SIG-M5 (cell line): ENCODE measurements at regions not wholly inside any gene's neighbourhood (a gene's known extent, or its start where the extent isn't known, plus 50 kb on each side); places are given as distances from the start of the nearest gene placed in this dataset.

ENCODE experiments used
- DNase-seq: peaks from one replicate; lab custom pipeline; 2025; lab: John Stamatoyannopoulos, UW

DNA sequence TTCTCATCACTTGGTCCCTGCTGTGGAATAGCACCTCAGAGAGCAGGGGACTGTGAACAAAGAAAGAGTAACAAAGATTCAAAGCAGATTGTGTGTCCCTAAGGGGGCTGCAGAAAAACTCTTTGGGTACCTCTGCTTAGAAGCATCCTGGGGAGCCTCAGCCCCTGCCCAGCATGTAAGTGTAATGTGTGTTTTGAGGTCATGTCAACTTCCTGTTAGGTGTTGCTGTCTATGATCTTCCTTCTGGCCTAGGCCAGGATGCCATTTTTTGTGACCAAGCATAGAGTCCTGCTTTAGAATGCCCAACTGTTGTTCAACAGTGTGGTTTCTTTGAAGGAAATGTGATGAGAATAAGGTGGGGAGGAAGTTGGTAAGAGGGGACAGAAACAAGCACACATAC, 77.1 kb upstream of the BCL6 start:
- DNase-seq: no peak

DNA sequence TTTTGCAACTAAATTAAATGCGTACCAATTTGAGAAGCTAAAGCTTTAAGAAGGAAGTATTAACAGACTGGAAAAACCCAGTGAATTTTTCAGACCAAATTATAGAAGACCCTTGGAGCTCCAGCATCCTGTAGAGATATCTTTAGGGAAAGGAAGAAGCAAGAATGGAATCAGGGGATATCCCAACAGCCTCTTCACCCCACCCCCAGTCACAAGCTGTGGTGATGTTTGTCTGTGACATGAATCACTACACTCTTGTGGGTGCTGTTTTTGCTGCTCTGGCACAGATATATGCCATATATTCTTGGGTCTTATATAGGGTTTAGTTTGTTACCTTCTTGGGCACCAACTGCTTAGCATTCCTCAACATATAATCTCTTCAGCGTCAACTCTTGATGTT, 78.5 kb upstream of the BCL6 start:
- DNase-seq: no peak

DNA sequence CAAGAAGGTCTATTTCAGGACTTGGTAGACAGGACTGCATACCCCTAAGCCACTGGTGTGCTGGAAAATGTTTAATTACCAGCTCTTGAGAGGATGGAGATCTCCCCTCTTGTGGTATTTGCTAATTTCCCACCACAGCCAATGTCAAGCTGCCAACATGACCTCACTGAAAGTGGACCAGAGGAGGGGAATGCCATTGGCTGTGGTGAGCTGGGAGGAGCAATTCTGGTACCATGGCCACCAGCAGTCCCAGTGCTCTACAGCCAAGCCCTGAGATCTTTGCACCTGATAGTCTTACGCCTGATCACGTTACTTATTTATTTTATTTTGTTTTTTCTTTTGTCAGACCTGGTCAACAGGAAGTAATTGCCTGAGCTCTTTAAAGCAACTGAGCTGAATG, 82.5 kb upstream of the BCL6 start:
- no peak for DNase-seq

DNA sequence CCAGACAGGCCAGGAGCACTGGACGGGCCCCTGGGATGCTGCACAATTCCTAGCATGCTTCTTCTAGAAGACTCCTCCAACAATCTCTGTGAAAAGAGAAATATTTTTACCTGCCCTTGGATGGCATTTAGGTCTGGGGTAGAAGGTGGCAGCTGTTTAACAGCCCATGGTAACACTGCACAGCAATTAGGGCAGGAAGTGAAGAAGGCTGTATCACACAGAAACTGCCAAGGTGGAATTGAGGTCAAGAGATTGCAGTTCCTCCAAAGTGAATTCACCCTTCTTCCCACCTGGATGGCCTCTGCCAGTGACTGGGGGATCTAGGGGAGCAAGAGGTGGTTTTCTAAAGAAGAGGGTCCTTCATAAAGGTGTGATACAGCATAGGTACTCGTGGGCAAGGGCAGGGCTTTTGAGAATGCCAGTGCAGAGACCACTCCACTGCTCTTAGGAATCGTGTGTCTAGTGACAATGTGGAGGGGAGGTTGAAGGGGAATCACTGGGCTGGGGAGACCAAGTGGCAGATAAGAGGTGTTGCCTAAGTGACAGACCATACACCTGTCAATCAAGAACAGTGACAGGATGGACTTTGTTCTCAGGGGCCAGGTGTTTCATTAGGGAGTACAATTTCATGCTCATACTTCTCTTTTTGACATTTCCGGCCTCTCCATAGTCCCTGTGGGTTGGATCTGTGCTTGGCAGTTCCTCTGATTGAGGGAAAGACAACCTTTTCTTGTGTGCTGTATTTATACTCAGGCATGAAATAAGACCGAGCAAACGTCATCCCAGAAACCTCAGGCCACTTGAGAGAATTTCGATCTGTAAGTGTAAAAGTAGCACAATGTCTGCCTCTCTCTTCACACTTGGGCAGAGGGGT, 83.5 kb upstream of the BCL6 start:
- no peak for DNase-seq

DNA sequence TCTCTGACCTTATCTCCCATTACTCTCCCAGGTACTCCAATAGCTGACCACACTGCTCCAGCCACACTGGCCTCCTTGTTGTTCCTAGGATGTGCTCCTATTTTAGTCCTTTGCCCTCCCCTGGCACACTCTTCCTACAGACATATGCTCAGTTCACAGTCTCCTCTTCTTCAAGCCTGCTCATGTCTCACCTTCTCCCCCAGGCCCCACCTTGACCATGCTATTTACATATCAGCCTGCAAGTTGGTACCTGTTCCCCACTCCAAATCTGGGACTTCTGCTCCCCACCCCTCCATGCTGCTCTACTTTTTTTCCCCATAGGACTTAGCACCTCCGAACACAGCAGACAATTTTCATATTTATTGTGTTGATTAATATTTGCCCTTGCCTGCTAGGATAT, 84.9 kb upstream of the BCL6 start:
- DNase-seq: no peak

DNA sequence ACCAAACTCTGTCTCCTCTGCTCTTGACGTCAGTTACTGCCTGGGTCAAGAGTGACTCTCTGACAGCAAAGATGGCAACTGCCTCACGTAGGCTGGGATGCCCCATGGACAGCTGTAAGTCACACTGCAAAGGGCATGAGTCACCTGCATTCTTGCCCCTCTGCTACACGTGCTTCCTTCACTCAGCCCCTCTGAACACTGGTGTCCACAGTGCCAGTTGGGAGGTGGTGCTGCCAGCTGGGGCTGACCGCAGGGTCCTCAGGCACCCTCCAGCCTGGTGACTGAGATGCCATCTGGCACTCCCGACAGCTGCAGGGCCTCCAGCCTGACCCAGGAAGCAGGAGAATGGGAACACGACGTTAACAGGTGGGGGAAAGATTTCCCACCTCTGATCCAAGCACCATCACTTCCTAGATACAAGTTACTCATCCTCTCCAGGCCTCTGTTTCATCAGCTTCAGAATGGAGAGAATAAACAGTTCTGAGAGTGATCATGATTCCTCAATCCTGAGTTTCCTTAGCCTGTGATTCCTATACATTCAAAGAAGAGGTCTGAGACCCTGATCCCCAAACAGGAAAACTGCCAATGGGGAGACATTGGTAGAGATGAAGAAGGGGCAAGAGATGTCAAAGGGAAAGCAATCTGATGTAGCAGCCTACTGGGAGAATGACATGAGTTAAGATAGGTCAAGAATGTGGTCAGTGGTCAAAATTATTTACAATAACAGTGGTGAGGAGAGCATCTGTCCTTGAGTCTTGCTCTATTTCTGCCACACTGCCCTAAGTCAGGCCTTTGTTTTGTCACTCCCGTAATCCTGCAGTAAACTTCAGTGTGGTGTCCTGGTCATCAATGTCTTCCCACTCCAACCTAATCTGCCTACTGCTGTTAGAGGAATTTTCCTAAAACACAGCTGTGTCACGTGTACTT, 86.1 kb upstream of the BCL6 start:
- DNase-seq: no peak

DNA sequence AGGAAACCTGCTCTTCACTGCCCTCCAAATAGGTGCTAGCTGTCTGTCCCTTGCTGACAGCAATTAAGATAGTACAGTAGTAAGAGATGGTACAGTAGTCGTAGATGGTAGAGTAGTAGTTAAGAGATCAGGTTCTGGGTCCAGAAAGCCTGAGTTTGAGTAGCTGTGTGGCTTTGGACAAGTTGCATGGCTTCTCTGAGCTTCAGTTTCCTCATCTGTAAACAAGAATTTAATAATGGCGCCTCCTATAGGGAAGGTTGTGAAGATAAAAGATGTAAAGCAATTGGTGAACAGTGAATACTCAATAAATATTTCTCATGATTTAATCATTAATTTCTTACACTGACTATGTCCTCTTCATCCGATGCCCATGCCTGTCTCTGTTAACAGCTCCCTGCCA, 86.9 kb upstream of the BCL6 start:
- DNase-seq: no peak

DNA sequence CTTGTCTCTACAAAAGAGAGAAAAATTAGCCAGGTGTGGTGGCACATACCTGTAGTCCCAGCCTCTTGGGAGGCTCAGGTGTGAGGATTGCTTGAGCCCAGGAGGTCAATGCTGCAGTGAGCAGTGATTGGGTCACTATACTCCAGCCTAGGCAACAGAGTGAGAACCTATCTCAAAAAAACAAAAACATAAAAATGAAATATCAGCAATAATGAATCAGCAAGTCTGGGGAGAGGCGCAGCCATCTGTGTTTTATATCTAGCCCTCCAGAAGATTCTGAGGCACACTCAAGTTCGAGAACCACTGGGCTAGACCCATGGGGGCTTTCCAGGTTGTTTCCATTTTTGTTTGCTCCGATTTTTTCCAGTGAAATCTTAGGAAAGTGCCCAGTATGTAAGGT, 88.1 kb upstream of the BCL6 start:
- no peak for DNase-seq

DNA sequence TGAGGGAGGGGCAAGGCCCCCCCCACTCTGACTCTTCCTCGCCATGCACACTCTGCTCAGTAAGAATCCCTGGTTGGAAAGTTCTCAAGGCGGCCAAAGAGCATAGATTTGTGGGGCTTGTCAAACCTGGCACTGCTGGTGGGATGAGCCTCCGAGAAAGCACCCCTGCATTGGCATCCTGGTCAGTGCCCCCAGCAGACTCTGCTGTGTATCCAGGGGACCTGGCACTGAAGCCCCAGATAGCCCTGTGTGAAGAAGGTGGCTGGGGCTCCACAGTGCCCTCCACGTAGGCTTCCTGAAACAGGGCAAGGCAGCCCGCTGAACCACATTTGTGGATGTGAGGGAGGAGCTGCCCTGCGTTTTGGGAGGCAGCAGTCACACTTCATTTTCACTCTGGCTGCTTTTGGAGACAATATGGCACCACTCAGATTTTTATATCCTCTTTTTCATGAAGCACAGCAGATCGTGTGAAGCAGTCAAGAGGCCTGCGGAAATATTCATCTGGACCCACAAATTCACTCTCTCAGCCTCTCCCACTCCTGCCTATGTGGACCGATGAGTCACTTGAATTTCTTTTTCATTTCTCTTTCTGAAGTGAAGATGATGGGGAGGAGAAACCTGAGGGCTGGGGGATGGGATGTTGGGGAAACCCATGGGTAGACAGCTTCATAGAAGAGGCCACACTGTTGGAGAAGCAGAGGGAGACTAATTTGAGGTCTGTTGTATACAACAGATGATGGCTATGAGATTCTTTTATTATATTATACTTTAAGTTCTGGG, 88.7 kb upstream of the BCL6 start:
- no peak for DNase-seq

DNA sequence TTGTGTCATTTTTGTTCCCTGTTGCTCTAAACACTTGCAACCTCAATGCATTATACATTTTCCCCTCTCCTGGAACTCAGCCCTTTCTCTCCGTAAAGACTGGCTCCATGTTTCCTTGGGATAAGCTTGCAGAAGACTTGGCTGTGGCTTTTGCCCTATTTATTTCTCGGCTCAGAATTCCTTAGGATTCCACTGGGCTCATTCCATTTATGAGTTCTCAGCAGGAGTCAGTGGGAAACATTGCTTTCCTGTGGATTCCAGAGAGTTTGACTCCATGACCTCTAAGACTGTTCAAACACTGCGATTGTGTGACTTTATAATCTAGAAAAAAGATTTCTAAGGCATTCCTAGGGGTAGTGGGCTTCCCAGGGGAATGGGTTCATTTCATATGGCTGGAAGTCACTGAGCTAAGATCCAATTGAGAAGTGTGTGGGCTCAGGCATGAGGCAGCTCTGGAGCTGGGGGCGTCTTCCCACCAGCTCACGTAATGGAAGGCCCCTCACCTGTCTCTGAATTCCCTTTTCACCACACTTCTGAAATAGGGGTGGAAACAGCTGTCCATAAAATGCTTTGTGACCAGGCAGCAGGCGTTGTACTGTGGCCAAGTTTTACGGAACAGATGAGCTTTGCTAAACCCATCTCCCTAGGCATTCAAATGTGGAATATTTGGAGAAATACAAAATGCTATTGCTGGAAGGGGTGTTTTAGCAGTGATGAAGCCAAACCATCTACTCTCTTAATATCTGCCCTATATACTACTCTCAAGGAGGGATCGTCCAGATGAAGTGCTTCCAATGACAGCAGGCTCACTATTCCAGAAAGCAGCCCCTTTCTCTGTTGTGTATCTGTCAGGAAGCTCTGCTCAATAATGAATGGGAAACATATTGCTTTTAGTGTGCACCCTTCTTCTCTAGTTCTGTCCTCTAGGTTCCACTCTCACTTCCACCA, 91.8 kb upstream of the BCL6 start:
- DNase-seq: no peak

DNA sequence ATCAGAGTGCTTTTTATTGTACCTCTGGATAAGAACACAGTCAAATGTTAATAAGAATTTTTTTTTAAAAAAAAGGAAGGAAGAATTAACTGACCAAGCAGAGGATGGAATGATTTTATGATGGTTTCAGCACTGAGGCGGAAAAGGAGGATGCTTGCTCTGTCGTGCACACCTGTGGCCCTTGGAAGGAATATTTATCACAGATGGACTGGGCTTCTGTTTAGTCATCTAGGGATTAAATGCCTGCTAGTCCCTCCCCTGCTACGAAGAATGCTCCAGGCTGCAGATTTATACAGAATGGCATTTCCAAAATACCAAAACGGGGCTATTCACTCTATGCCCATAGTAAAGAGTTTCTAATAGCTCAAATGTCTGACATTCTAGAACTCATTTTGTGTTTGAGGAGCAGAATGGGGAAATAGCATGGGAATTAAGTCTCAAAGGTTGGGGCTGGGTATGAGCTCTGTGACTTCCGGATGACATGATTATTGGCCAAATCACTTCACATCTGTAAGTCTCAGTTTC, 92.8 kb upstream of the BCL6 start:
- DNase-seq: no peak

DNA sequence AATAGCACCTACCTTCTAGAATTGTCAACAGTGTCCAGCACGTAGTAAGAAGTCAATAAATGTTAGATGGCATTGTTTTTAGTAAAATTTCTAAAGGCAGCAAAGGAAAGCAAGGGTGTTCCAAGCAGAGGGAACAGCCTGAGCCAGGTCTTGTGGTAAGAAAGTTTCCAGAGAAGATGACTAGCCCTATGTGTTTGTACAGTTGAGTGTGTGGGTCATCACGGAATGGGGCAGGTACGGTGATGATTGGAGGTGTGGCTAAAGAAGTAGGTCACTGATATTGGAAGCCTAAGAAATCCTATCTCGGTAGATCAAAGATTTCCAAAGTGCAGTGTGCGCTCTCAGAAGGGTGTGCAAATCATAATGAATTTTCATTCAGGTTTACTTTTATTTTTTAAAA, 94.2 kb upstream of the BCL6 start:
- DNase-seq: no peak

DNA sequence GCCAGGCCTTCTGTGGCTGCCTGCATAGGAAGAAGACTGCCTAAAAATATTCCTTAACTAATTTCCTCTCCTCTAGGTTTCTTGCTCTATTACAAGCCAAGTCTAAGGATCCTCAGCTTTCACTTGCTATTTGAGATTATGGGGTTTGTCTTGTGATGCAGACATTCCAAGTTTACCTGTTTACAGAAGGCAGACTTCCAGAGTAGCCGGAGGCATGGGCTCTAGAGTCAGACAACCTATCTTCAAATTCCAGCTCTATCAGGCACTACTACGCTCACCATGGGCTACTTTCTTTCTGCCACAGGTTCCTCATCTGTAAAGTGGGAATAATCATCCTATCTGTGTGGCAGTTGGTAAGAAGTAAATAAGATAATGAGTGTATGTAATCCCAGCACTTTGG, 95.6 kb upstream of the BCL6 start:
- DNase-seq: no peak

DNA sequence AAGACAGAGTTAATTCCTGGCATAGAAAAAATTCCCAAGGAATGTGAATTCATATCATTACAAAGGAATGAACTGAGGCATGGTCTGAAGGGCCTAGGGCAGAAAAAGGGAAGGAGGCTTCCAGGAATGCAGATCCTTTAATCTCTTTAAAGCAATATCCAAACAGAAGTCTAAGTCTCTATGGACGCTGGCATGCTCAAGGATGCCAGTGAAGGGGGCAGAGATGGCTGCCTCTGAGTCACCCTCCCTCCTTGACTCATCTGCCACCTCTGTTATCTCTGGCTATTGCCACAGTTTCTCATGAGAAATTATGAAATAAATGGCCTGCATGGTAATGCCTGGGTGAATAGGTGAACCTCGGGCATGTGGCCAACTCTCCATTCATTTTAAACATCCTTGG, 96.3 kb upstream of the BCL6 start:
- DNase-seq: no peak

DNA sequence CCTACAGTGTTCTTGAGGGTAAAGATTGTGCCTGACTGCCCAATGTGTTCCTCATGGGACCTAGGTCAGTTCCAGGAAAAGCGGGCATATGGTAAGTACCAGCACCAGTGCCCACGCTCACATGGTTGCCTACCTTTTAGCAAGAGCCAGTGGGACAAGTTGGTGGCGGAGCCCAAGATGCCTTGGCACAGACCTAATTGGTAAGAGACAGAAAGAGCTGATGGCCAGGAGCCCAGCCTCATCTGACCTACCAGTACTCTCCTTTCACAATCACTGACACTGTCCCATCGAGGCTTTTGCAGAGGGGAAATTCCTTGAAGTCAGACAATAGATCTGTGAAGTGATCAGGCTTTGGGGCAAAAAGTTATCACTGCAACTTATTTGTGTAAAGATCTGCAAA, 98.4 kb upstream of the BCL6 start:
- no peak for DNase-seq

DNA sequence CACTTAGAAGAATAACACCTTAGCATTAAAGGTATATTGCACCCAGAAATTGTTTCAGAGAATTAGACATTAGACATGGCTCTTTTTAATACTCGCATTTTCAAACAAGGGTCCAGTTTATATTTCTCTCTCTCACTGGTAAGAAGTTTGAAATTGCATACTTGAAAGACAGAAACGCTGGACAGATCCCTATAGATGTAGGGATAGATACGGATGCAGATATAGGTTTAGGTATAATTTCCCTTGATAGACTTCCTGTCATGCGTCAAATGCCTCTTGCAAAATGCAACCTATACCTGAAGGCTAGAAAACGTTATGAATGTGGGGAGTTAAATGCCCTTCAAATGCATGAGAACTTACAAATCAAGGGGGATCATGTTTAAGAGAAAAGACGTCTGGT, 99.4 kb upstream of the BCL6 start:
- no peak for DNase-seq

DNA sequence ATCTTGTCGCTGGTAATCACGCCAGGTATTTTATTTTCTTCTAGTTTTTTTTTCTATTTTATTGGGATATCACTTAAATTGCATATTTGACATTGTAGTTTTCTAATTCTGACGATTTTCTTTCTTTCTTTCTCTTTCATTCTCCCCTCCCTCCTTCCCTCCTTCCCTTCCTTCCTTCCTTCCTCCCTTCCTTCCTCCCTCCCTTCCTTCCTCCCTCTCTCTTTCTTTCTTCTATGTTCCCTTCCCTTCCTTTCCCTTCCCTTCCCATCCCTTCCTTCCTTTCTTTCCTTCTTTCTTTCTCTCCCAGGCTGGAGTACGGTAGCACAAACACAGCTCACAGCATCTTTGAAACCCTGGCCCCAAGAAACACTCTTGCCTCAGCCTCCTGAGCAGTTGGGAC, 100.6 kb upstream of the BCL6 start:
- no peak for DNase-seq

DNA sequence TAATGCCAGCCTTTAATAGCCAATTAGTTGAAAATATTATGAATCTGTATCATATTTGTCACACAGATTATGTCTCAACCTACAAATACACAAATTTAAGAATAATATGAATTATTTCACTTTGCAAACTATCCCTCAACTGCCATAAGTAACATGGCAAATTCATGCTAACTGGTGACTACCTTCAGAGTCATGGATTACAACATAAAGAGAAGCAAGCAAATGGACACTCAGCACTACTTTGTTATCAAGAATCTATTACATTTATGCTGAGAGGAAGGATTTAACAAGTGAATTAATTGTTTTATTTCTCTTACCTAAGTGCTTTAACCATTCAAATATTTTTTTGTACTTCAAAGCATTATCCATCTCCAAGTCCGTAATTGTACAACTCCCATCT, 103.1 kb upstream of the BCL6 start:
- no peak for DNase-seq

DNA sequence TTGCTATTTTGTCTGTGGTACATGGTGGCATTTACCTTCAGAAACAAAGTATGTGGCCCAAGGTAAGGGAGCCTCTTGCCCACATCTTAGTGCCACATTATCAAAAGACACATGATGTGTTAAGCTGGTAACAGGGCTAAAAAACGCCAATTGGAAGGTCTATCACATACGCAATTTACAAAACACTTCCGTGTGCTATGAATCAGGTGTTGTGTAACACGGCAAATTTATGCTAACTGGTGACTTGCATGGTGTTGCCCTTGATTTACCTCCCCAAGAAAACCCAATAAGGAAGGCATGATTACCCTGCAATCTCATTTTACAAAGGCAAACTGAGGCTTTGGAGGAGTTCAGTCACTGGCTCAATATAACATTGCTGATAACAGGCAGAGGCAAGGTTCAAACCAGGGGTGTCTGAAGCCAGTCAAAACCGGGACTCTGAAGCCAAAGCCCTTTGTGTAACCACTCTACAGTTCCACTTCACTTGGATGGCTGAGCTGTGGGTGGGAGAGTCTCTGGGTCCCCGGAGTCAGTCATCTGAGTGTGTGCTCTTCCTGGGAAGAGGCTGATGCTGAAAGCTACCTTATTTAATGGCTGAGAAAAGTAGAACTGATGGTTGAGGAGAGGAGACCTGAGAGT, 103.9 kb upstream of the BCL6 start:
- DNase-seq: no peak

DNA sequence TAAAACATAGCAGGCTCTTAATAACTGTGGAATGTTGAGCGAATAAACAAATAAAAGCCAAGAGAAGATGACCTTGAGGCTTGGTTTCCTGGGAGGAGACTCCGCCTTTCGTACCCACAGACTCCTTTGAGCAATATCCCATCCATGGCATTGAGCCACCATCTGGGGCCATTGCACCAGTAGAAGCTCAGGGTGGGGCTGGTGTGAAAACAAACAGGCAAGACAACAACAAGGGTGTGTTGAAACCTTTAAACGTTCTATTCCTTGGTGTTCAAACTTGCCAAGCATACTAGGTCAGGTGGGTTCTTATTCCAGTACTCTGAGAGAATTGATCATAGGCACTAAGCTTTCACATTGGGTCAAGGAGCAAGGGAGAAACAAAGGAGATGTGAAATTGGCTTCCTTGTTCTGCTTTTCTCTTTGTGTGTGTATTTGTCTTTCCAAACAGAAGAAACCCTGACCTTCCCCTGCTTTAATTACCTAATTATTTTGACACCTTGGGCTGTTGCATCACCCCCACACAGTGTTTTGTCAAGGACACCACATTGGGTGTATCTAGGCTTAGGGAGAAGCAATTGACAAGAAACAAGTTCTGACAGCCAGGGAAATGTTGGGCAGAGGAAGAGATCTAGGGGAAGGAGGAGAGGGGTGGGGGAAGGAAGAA, 105.1 kb upstream of the BCL6 start:
- DNase-seq: no peak
